Midbrain (tissue), 1 donor: ENCODE measurements at regions not wholly inside any gene's neighbourhood (a gene's known extent, or its start where the extent isn't known, plus 50 kb on each side); places are given as distances from the start of the nearest gene placed in this dataset.

Experiments used
- DNase-seq: peaks from one replicate; lab custom pipeline; 2025; lab: John Stamatoyannopoulos, UW

- no peak for DNase-seq
These were observed 82.6 kb upstream of the PDGFD start for GRCh38 chr11:104246590-104246989.

- DNase-seq, result no peak
These were observed 75.0 kb upstream of the PDGFD start for GRCh38 chr11:104238916-104239315.

- DNase-seq, result no peak
These were observed 61.1 kb upstream of the PDGFD start for GRCh38 chr11:104225047-104225446.

GRCh38 chr11:104222464-104222863 lies 58.5 kb upstream of the PDGFD start:
- no peak for DNase-seq

- no peak for DNase-seq
These were observed 57.5 kb upstream of the PDGFD start for GRCh38 chr11:104221455-104221854.

- no peak for DNase-seq
These were observed 55.1 kb upstream of the PDGFD start for GRCh38 chr11:104219096-104219495.

- no peak for DNase-seq
These were observed 50.6 kb upstream of the PDGFD start for GRCh38 chr11:104214517-104214916.
